Testis (tissue), 2 donors: ENCODE measurements at regions not wholly inside any gene's neighbourhood (a gene's known extent, or its start where the extent isn't known, plus 50 kb on each side); places are given as distances from the start of the nearest gene placed in this dataset.

Source experiments
- DNase-seq: peaks from one replicate; pipeline ENCODE4 v3.0.0-alpha.2; 2019
- H3K27ac ChIP-seq, 2 donors: fragments of 200-600 bp; sonication (generic); one replicate each; pipeline ENCODE4 v1.5.1; 2019
- H3K27me3 ChIP-seq: fragments of 200-600 bp; sonication (generic); one replicate; pipeline ENCODE4 v1.5.1; 2019
- H3K36me3 ChIP-seq: fragments of 200-600 bp; sonication (generic); one replicate; pipeline ENCODE4 v1.5.1; 2017; ENCODE audit warnings: low read depth; ENCODE audit errors: missing control alignments
- H3K4me1 ChIP-seq: fragments of 200-600 bp; sonication (generic); one replicate; pipeline ENCODE4 v1.5.1; 2019
- H3K4me3 ChIP-seq, 2 donors: fragments of 200-600 bp; sonication (generic); one replicate each; pipeline ENCODE4 v1.5.1; 2017 to 2019
- H3K9me3 ChIP-seq: fragments of 200-600 bp; sonication (generic); one replicate; pipeline ENCODE4 v1.5.1; 2017
- CTCF ChIP-seq, 3 experiments: fragments of 450-650 bp in 2 of 3; fragments of 200-600 bp in 1 of 3; sonication (generic) in 1 of 3; IDR thresholded peaks; one replicate each; pipeline ENCODE4 v1.5.1; 2016 to 2019; ENCODE audit warnings: antibody characterized with exemption in 3 of 3, mild to moderate bottlenecking in 2 of 3, moderate library complexity in 1 of 3
- POLR2A ChIP-seq: fragments of 450-650 bp; IDR thresholded peaks from one replicate; pipeline ENCODE4 v1.6.1; 2017; ENCODE audit warnings: antibody characterized with exemption, mild to moderate bottlenecking, moderate library complexity
- WGBS, 2 donors: methylation state at CpG; one replicate each; pipeline ENCODE4 v1.1.5; 2018; 5-methylcytosine and 5-hydroxymethylcytosine counted together
- intact Hi-C: fragments of 100-400 bp; cut with DNase I; formaldehyde crosslinking; loops from one replicate; pipeline ENCODE4 v1.15.1; 2023; ENCODE audit warnings: low total_unique reads

GRCh38 chr6:165969184-165969583, 198.5 kb downstream of the TBXT start:
- Histone ChIP-seq H3K36me3 (no peaks in the 10 kb centered on the region), H3K27ac (no peak overlapping the region), H3K27me3 (no peaks in the 10 kb centered on the region), H3K4me3 (no peak overlapping the region), H3K4me1 (no peaks in the 10 kb centered on the region), H3K9me3 (no peaks in the 10 kb centered on the region)
- TF ChIP-seq POLR2A (no peak), CTCF (IDR thresholded peaks at IDR 0.05) (no peak)
- intact Hi-C loops = no loop called here
- no peak for DNase-seq
- 92 to 96% methylated on average over 6 of the region's 6 CpGs for WGBS, 2 donors

- intact Hi-C loops = no loop called here
These were observed 199.2 kb downstream of the TBXT start for GRCh38 chr6:165968408-165968807.

GRCh38 chr6:165967810-165968407, 199.7 kb downstream of the TBXT start:
- no peaks in the 10 kb centered on the region for H3K9me3 ChIP-seq
- no peak for DNase-seq
- WGBS, 2 donors = 87 to 91% methylated on average over 5 of the region's 5 CpGs
- no peaks in the 10 kb centered on the region for H3K36me3 ChIP-seq
- TF ChIP-seq POLR2A (no peak), CTCF (IDR thresholded peaks at IDR 0.05) (no peak)
- intact Hi-C loops = no loop called here
- H3K4me3 ChIP-seq = no peak overlapping the region
- H3K4me1 ChIP-seq = no peaks in the 10 kb centered on the region
- no peaks in the 10 kb centered on the region for H3K27me3 ChIP-seq
- H3K27ac ChIP-seq = no peak overlapping the region

More at GRCh38 chr6:165968408-165968807, 199.2 kb downstream of the TBXT start:
- Histone ChIP-seq H3K9me3 (no peaks in the 10 kb centered on the region), H3K36me3 (no peaks in the 10 kb centered on the region), H3K27ac (no peak overlapping the region), H3K27me3 (no peaks in the 10 kb centered on the region), H3K4me1 (no peaks in the 10 kb centered on the region), H3K4me3 (no peak overlapping the region)
- 90 to 94% methylated on average over 3 of the region's 3 CpGs for WGBS, 2 donors
- no peak for DNase-seq
- TF ChIP-seq POLR2A (no peak), CTCF (IDR thresholded peaks at IDR 0.05) (no peak)

GRCh38 chr6:165963750-165964149, 203.9 kb downstream of the TBXT start:
- H3K9me3 ChIP-seq = no peaks in the 10 kb centered on the region
- 79 to 81% methylated on average over 6 of the region's 6 CpGs for WGBS, 2 donors
- no peak overlapping the region for H3K27ac ChIP-seq
- H3K4me3 ChIP-seq = no peak overlapping the region
- no peaks in the 10 kb centered on the region for H3K4me1 ChIP-seq
- TF ChIP-seq POLR2A (no peak), CTCF (IDR thresholded peaks at IDR 0.05) (no peak)
- DNase-seq = no peak
- H3K36me3 ChIP-seq = no peaks in the 10 kb centered on the region
- intact Hi-C loops = no loop called here
- H3K27me3 ChIP-seq = no peaks in the 10 kb centered on the region

GRCh38 chr6:165962366-165962765, 205.3 kb downstream of the TBXT start:
- intact Hi-C loops = no loop called here
- Histone ChIP-seq H3K4me1 (no peaks in the 10 kb centered on the region), H3K4me3 (no peak overlapping the region), H3K27me3 (no peaks in the 10 kb centered on the region), H3K27ac (no peak overlapping the region), H3K9me3 (no peaks in the 10 kb centered on the region), H3K36me3 (no peaks in the 10 kb centered on the region)
- no peak for DNase-seq
- 79 to 83% methylated on average over 7 of the region's 7 CpGs for WGBS, 2 donors
- no peak for TF ChIP-seq POLR2A
- TF ChIP-seq CTCF (IDR thresholded peaks at IDR 0.05) = no peak
